Endothelial cell of umbilical vein (primary cell): ENCODE measurements at regions not wholly inside any gene's neighbourhood (a gene's known extent, or its start where the extent isn't known, plus 50 kb on each side); places are given as distances from the start of the nearest gene placed in this dataset.

Source experiments
- BruUV-seq: library from RNA; stranded (reverse); fragments of 400-500 nt; replicated peaks from 2 replicates; lab custom pipeline; 2021; lab: Mats Ljungman, UMichigan
- CTCF ChIA-PET: fragments of 300-600, 350-600 bp; sonication (Branson Sonifier 250); formaldehyde crosslinking; loops from one replicate; lab custom pipeline; 2021; ENCODE audit warnings: antibody characterized with exemption, inconsistent platforms; lab: Charles Lee
- POLR2A ChIA-PET: fragments of 300-600, 350-600 bp; sonication (Branson Sonifier 250); formaldehyde crosslinking; loops from one replicate; lab custom pipeline; 2021; ENCODE audit warnings: antibody characterized with exemption, inconsistent platforms; lab: Charles Lee
- DNase-seq: peaks from one replicate; pipeline ENCODE4 v3.0.0-alpha.2; 2011; ENCODE audit warnings: low read depth, low spot score
- FAIRE-seq: peaks from 2 replicates; lab custom pipeline; 2011; peaks lifted over from hg19 to GRCh38; lab: Jason Lieb, UNC
- H2AFZ ChIP-seq: 2 replicates; pipeline ENCODE4 v1.6.0; 2012; ENCODE audit warnings: low read depth, low read length, control low read depth, inconsistent platforms
- H3K27ac ChIP-seq: 2 replicates; pipeline ENCODE4 v1.5.1; 2011; ENCODE audit warnings: low read depth, mild to moderate bottlenecking, control low read depth, low read length, moderate library complexity; ENCODE audit not compliant: insufficient read depth
- H3K27me3 ChIP-seq, 2 experiments: 2 replicates each; pipeline versions ENCODE4 v1.6.0 to v1.6.1; 2011; ENCODE audit warnings: low read length in 2 of 2, mixed read lengths in 1 of 2; ENCODE audit not compliant: control insufficient read depth in 2 of 2, insufficient read depth in 2 of 2
- H3K36me3 ChIP-seq, 2 experiments: 2 replicates in 1 of 2; 3 replicates in 1 of 2; pipeline ENCODE4 v1.5.1; 2011; ENCODE audit warnings: low read length in 2 of 2, mild to moderate bottlenecking in 1 of 2, moderate library complexity in 1 of 2; ENCODE audit not compliant: control insufficient read depth in 2 of 2, insufficient read depth in 2 of 2; ENCODE audit errors: extremely low read depth in 1 of 2
- H3K4me1 ChIP-seq: 3 replicates; pipeline ENCODE4 v1.5.1; 2011; ENCODE audit warnings: mild to moderate bottlenecking, low read length; ENCODE audit not compliant: control insufficient read depth, insufficient read depth; ENCODE audit errors: extremely low read depth
- H3K4me2 ChIP-seq: 2 replicates; pipeline ENCODE4 v1.6.1; 2011; ENCODE audit warnings: low read length, control low read depth, mixed read lengths; ENCODE audit not compliant: insufficient read depth
- H3K4me3 ChIP-seq, 3 experiments: fragments of 200-600 bp in 1 of 3; sonication (generic), shearing (Covaris generic) in 1 of 3; replicated peaks in 1 of 3; 2 replicates each; pipeline ENCODE4 v1.5.1; 2011 to 2016; ENCODE audit warnings: control low read depth in 3 of 3, low read length in 3 of 3, mild to moderate bottlenecking in 2 of 3, inconsistent platforms in 1 of 3, low read depth in 1 of 3, moderate library complexity in 1 of 3; ENCODE audit not compliant: insufficient read depth in 1 of 3
- H3K79me2 ChIP-seq: 2 replicates; pipeline ENCODE4 v1.6.0; 2012; ENCODE audit warnings: low read length, inconsistent platforms; ENCODE audit not compliant: control insufficient read depth, insufficient read depth
- H3K9ac ChIP-seq: replicated peaks from 2 replicates; pipeline ENCODE3; 2011; ENCODE audit warnings: low read length, control low read depth; ENCODE audit not compliant: insufficient read depth; ENCODE audit errors: extremely low read depth
- H3K9me1 ChIP-seq: replicated peaks from 3 replicates; pipeline ENCODE4 v1.6.0; 2011; ENCODE audit warnings: mild to moderate bottlenecking, low read length; ENCODE audit not compliant: control insufficient read depth, insufficient read depth; ENCODE audit errors: extremely low read depth
- H3K9me3 ChIP-seq: replicated peaks from 2 replicates; pipeline ENCODE4 v1.5.1; 2012; ENCODE audit warnings: low read length, inconsistent platforms; ENCODE audit not compliant: control insufficient read depth, insufficient read depth
- H4K20me1 ChIP-seq: replicated peaks from 2 replicates; pipeline ENCODE3; 2011; ENCODE audit warnings: mild to moderate bottlenecking, low read length; ENCODE audit not compliant: control insufficient read depth, insufficient read depth; ENCODE audit errors: extremely low read depth
- EZH2 ChIP-seq: IDR thresholded peaks from 2 replicates; pipeline ENCODE4 v1.6.1; 2012; ENCODE audit warnings: borderline replicate concordance, low read depth, mild to moderate bottlenecking, moderate library complexity, low read length, inconsistent platforms; ENCODE audit not compliant: severe bottlenecking
- FOS ChIP-seq: IDR thresholded peaks from 2 replicates; pipeline ENCODE4 v1.6.1; 2011; ENCODE audit warnings: mild to moderate bottlenecking, low read length, moderate library complexity, borderline replicate concordance; ENCODE audit not compliant: insufficient read depth
- GATA2 ChIP-seq: IDR thresholded peaks from 2 replicates; pipeline ENCODE4 v1.7.0; 2011; ENCODE audit warnings: low read depth, mild to moderate bottlenecking, moderate library complexity, mixed read lengths, low read length; ENCODE audit not compliant: insufficient read length, insufficient read depth
- JUN ChIP-seq: IDR thresholded peaks from 2 replicates; pipeline ENCODE4 v1.6.1; 2011; ENCODE audit warnings: borderline replicate concordance, low read depth; ENCODE audit not compliant: insufficient read length, insufficient read depth
- MYC ChIP-seq: IDR thresholded peaks from one replicate; pipeline ENCODE4 v1.6.1; 2011; ENCODE audit warnings: mild to moderate bottlenecking, low read depth, low read length
- POLR2A ChIP-seq: IDR thresholded peaks from 2 replicates; pipeline ENCODE4 v1.6.1; 2012; ENCODE audit warnings: low read depth, mild to moderate bottlenecking, control low read depth, low read length
- POLR2AphosphoS5 ChIP-seq: IDR thresholded peaks from 2 replicates; pipeline ENCODE4 v1.6.1; 2012; ENCODE audit warnings: low read depth, mild to moderate bottlenecking, control low read depth, low read length, moderate library complexity; ENCODE audit not compliant: insufficient read depth
- dilution Hi-C: fragments of 300-500 bp; cut with MboI; formaldehyde crosslinking; loops from one replicate; pipeline ENCODE4 v1.15.0; 2019; ENCODE audit warnings: low sequenced_read_pairs; ENCODE audit not compliant: extremely low pct_ligation_motif_present
- intact Hi-C: fragments of 100-400 bp; cut with micrococcal nuclease; formaldehyde crosslinking; loops from one replicate; pipeline ENCODE4 v1.10.0; 2022
- TF ChIP-seq, protein P1 (sequence below), 2 donors: IDR thresholded peaks; 1 replicate in 1 of 2; 2 replicates in 1 of 2; pipeline ENCODE4 v1.5.1; 2011; ENCODE audit warnings: low read length in 2 of 2, mild to moderate bottlenecking in 2 of 2, moderate library complexity in 2 of 2, control low read depth in 1 of 2, inconsistent platforms in 1 of 2, low read depth in 1 of 2; ENCODE audit not compliant: insufficient read depth in 1 of 2; ENCODE audit errors: extremely low read depth in 1 of 2
- TF ChIP-seq, protein P2 (sequence below): IDR thresholded peaks from 2 replicates; pipeline ENCODE4 v1.6.1; 2011; ENCODE audit not compliant: insufficient read depth, insufficient read length

DNA sequence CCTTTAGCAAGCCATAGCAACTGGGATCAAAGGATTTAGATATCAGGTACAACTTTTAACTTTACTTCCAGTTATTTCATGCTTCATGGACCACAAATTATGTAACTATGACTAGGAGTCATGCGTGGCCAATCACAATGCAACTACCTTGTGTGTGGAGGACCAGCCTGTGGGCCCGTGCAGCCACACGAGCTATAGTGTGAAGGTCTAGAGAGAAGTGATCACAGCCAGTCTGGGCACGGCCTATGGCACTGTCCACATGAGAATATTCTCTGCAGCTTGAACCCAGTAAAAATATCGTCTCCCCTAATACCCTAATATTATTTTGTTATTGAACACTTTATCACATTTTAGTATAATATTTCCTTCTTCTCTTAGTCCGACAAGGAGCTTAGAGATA is 464.9 kb upstream of the MIR17HG start:
- POLR2A ChIA-PET, result no interaction called here
- H3K36me3 ChIP-seq, result no peaks in the 10 kb centered on the region
- DNase-seq, result no peak
- no peak overlapping the region for H3K4me2 ChIP-seq
- no peak overlapping the region for H3K4me3 ChIP-seq
- H3K9me1 ChIP-seq, result no peaks in the 10 kb centered on the region
- no peak overlapping the region for H3K9ac ChIP-seq
- no peaks in the 10 kb centered on the region for H3K9me3 ChIP-seq
- H4K20me1 ChIP-seq, result no peaks in the 10 kb centered on the region
- no TSS peak for BruUV-seq
- H2AFZ ChIP-seq, result no peak overlapping the region
- no peaks in the 10 kb centered on the region for H3K27me3 ChIP-seq
- H3K4me1 ChIP-seq, result no peaks in the 10 kb centered on the region
- dilution Hi-C loops (no loop called here), intact Hi-C loops (no loop called here)
- no peak for FAIRE-seq
- TF ChIP-seq POLR2A (no peak), EZH2 (no peak), GATA2 (no peak), FOS (no peak), POLR2AphosphoS5 (no peak), MYC (no peak), JUN (no peak)
- TF ChIP-seq, protein P1, sequence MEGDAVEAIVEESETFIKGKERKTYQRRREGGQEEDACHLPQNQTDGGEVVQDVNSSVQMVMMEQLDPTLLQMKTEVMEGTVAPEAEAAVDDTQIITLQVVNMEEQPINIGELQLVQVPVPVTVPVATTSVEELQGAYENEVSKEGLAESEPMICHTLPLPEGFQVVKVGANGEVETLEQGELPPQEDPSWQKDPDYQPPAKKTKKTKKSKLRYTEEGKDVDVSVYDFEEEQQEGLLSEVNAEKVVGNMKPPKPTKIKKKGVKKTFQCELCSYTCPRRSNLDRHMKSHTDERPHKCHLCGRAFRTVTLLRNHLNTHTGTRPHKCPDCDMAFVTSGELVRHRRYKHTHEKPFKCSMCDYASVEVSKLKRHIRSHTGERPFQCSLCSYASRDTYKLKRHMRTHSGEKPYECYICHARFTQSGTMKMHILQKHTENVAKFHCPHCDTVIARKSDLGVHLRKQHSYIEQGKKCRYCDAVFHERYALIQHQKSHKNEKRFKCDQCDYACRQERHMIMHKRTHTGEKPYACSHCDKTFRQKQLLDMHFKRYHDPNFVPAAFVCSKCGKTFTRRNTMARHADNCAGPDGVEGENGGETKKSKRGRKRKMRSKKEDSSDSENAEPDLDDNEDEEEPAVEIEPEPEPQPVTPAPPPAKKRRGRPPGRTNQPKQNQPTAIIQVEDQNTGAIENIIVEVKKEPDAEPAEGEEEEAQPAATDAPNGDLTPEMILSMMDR (IDR thresholded peaks at IDR 0.05; ENCODE audit: extremely low read depth in 1 of 2, insufficient read depth in 1 of 2, low read depth in 1 of 2, low read length in 2 of 2), result no peak
- TF ChIP-seq, protein P2, sequence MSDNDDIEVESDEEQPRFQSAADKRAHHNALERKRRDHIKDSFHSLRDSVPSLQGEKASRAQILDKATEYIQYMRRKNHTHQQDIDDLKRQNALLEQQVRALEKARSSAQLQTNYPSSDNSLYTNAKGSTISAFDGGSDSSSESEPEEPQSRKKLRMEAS, result no peak
- CTCF ChIA-PET, result no interaction called here
- H3K79me2 ChIP-seq, result no peaks in the 10 kb centered on the region
- no peak overlapping the region for H3K27ac ChIP-seq
